Chondrocyte (in vitro differentiated cells): ENCODE measurements at regions not wholly inside any gene's neighbourhood (a gene's known extent, or its start where the extent isn't known, plus 50 kb on each side); places are given as distances from the start of the nearest gene placed in this dataset.

Source experiments
- DNase-seq: peaks from one replicate; pipeline ENCODE4 v3.0.0; 2021; ENCODE audit warnings: mixed read lengths, low spot score
- H3K27ac Mint-ChIP-seq: one replicate; pipeline ENCODE4 v1.8.0; 2021; ENCODE audit warnings: mild to moderate bottlenecking, moderate library complexity, mixed read lengths; ENCODE audit not compliant: unreplicated experiment
- H3K27me3 Mint-ChIP-seq: 2 replicates; pipeline ENCODE4 v1.8.0; 2021; ENCODE audit warnings: low read depth, mixed read lengths
- H3K36me3 Mint-ChIP-seq: 2 replicates; pipeline ENCODE4 v1.8.0; 2021; ENCODE audit warnings: low read depth, mixed read lengths
- H3K4me1 Mint-ChIP-seq: 2 replicates; pipeline ENCODE4 v1.8.0; 2021; ENCODE audit warnings: low read depth, mild to moderate bottlenecking, mixed read lengths
- H3K4me3 Mint-ChIP-seq: one replicate; pipeline ENCODE4 v1.8.0; 2021; ENCODE audit warnings: mild to moderate bottlenecking, moderate library complexity, mixed read lengths; ENCODE audit not compliant: unreplicated experiment
- H3K9me3 Mint-ChIP-seq: 2 replicates; pipeline ENCODE4 v1.8.0; 2021; ENCODE audit warnings: low read depth, mixed read lengths
- CTCF ChIP-seq: fragments of 200-600 bp; sonication (generic); IDR thresholded peaks from 2 replicates; pipeline ENCODE4 v1.5.0; 2021; ENCODE audit warnings: antibody characterized with exemption, mild to moderate bottlenecking, moderate library complexity

DNA sequence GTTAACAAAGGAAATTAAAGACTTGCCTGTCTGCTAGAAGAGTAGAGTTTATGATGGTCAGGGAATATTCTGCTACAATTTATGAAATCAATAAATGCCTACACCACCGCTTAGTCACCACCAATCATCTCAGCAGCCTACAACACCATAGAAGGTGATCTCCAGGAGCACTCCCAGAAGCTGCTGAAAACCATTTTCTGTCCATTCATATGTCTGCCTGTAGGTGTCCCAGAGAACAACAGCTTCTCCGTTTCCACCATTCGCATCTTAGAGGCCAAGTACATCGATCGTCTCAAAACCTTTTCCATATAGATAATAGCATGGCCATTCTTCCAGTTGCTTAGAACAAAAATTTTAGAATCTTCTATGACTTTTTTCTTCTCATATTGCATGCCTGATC, 303.4 kb downstream of the KCNC2 start:
- Mint-ChIP-seq H3K27ac (no peak overlapping the region), H3K4me3 (no peak overlapping the region), H3K27me3 (peaks cover 19% of the 10 kb centered on the region), H3K4me1 (no peaks in the 10 kb centered on the region), H3K9me3 (no peaks in the 10 kb centered on the region), H3K36me3 (no peaks in the 10 kb centered on the region)
- peak; percentile 35 for TF ChIP-seq CTCF
- DNase-seq: no peak

- no peak for DNase-seq
- no peak overlapping the region for H3K27ac Mint-ChIP-seq
- H3K27me3 Mint-ChIP-seq: peaks cover 10% of the 10 kb centered on the region
- no peaks in the 10 kb centered on the region for H3K4me1 Mint-ChIP-seq
- no peak for TF ChIP-seq CTCF
- no peaks in the 10 kb centered on the region for H3K9me3 Mint-ChIP-seq
- H3K36me3 Mint-ChIP-seq: no peaks in the 10 kb centered on the region
- H3K4me3 Mint-ChIP-seq: no peak overlapping the region
Observed at GRCh38 chr12:74910831-74911230, 298.8 kb downstream of the KCNC2 start.

DNA sequence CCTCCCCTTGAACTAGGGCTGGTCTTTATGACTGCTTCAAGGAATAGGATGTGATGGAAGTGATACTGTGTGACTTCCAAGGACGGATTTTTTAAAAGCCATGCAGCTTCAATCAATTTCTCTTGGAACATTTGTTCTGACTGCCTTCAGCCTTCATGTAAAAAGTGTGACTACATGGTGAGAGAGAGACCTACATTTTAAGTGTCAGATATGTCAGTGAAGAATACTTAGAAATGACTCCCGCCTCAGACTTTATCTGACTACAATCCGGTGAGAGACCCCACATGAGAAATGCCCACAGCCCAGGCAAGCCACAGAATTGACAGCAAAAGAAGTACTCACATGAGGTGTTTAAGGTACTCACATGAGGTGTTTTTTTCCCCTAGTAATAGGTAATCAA, 295.3 kb downstream of the KCNC2 start:
- H3K9me3 Mint-ChIP-seq: no peaks in the 10 kb centered on the region
- H3K4me3 Mint-ChIP-seq: no peak overlapping the region
- H3K4me1 Mint-ChIP-seq: no peaks in the 10 kb centered on the region
- no peak overlapping the region for H3K27ac Mint-ChIP-seq
- no peak for DNase-seq
- TF ChIP-seq CTCF: no peak
- no peaks in the 10 kb centered on the region for H3K36me3 Mint-ChIP-seq
- H3K27me3 Mint-ChIP-seq: peaks cover 10% of the 10 kb centered on the region

GRCh38 chr12:74915718-74916117, 293.9 kb downstream of the KCNC2 start:
- H3K36me3 Mint-ChIP-seq: no peaks in the 10 kb centered on the region
- H3K9me3 Mint-ChIP-seq: no peaks in the 10 kb centered on the region
- no peaks in the 10 kb centered on the region for H3K4me1 Mint-ChIP-seq
- no peak overlapping the region for H3K27ac Mint-ChIP-seq
- H3K27me3 Mint-ChIP-seq: peaks cover 8% of the 10 kb centered on the region
- TF ChIP-seq CTCF: no peak
- DNase-seq: no peak
- H3K4me3 Mint-ChIP-seq: no peak overlapping the region

- Mint-ChIP-seq H3K36me3 (no peaks in the 10 kb centered on the region), H3K4me1 (no peaks in the 10 kb centered on the region), H3K27me3 (peaks cover 8% of the 10 kb centered on the region), H3K9me3 (no peaks in the 10 kb centered on the region), H3K27ac (no peak overlapping the region), H3K4me3 (no peak overlapping the region)
- TF ChIP-seq CTCF: no peak
- DNase-seq: no peak
Observed at GRCh38 chr12:74917743-74918142, 291.9 kb downstream of the KCNC2 start.
